K562 (cell line): ENCODE measurements at regions not wholly inside any gene's neighbourhood (a gene's known extent, or its start where the extent isn't known, plus 50 kb on each side); places are given as distances from the start of the nearest gene placed in this dataset.

Experiments used
- TF ChIP-seq, protein P1 (sequence below), 2 experiments: fragments of 450-650 bp in 1 of 2; sonication (generic) in 1 of 2; formaldehyde crosslinking in 1 of 2; IDR thresholded peaks; 2 replicates each; pipeline versions ENCODE4 v1.7.1 to v1.9.0; 2016 to 2022; ENCODE audit warnings: inconsistent platforms in 1 of 2, mild to moderate bottlenecking in 1 of 2, missing genetic modification reagents in 1 of 2
- TF ChIP-seq, protein P2 (sequence below): fragments of 450-650 bp; conservative IDR thresholded peaks from 2 replicates; pipeline ENCODE4 v1.6.1; 2016; ENCODE audit warnings: missing genetic modification characterization, low read depth, mild to moderate bottlenecking, missing compliant biosample characterization, moderate library complexity

DNA sequence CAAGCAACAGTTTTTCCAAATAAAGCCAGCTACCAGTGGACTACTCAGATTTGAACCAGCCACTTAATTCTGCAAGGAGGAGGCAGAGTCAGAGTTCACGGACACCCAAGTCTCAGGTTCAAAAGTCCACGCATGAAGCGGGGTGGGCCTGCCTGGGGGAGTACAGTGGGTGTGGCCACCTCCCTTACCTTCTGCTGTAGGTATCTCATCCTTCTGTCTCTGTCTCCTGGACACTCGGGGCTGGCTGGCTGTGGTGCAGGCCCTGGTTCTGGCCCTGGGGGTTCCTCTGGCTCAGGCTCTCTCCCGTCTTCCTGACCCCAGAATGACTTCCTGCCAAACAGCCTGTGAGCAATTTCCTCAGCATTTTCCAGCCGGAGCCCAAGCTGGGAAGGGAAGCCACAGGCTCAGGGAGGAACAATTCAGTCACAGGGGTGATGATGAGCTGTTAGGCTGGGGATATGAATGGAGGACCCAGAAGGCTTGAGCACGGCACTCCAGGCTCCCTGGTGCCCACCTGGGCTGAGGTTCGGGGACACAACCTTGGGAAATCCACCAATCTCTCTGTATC is 101.9 kb downstream of the LITAF start (continued):
- TF ChIP-seq, protein P1, sequence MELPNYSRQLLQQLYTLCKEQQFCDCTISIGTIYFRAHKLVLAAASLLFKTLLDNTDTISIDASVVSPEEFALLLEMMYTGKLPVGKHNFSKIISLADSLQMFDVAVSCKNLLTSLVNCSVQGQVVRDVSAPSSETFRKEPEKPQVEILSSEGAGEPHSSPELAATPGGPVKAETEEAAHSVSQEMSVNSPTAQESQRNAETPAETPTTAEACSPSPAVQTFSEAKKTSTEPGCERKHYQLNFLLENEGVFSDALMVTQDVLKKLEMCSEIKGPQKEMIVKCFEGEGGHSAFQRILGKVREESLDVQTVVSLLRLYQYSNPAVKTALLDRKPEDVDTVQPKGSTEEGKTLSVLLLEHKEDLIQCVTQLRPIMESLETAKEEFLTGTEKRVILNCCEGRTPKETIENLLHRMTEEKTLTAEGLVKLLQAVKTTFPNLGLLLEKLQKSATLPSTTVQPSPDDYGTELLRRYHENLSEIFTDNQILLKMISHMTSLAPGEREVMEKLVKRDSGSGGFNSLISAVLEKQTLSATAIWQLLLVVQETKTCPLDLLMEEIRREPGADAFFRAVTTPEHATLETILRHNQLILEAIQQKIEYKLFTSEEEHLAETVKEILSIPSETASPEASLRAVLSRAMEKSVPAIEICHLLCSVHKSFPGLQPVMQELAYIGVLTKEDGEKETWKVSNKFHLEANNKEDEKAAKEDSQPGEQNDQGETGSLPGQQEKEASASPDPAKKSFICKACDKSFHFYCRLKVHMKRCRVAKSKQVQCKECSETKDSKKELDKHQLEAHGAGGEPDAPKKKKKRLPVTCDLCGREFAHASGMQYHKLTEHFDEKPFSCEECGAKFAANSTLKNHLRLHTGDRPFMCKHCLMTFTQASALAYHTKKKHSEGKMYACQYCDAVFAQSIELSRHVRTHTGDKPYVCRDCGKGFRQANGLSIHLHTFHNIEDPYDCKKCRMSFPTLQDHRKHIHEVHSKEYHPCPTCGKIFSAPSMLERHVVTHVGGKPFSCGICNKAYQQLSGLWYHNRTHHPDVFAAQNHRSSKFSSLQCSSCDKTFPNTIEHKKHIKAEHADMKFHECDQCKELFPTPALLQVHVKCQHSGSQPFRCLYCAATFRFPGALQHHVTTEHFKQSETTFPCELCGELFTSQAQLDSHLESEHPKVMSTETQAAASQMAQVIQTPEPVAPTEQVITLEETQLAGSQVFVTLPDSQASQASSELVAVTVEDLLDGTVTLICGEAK (IDR thresholded peaks at IDR 0.05), result no peak
- TF ChIP-seq, protein P1 (CRISPR knock-in tag; IDR thresholded peaks at IDR 0.05), result no peak
- TF ChIP-seq, protein P2, sequence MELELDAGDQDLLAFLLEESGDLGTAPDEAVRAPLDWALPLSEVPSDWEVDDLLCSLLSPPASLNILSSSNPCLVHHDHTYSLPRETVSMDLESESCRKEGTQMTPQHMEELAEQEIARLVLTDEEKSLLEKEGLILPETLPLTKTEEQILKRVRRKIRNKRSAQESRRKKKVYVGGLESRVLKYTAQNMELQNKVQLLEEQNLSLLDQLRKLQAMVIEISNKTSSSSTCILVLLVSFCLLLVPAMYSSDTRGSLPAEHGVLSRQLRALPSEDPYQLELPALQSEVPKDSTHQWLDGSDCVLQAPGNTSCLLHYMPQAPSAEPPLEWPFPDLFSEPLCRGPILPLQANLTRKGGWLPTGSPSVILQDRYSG (tag), result no peak
